ENCODE measurements at regions not wholly inside any gene's neighbourhood (a gene's known extent, or its start where the extent isn't known, plus 50 kb on each side); places are given as distances from the start of the nearest gene placed in this dataset.
A peak's percentile ranks its signal among the peaks of the same experiment; 100 is the strongest.

GRCh38 chr6:110552076-110552475, 75.7 kb upstream of the SLC22A16 start:
- H3K4me3 ChIP-seq (ENCODE audit: low read depth, low read length) = no peak overlapping the region
- no peak for DNase-seq (ENCODE audit: low read depth, low spot score)
- in situ Hi-C loops (cut with HindIII; ENCODE audit: low sequenced_read_pairs) = no loop called here
- no peak for TF ChIP-seq CTCF (IDR thresholded peaks at IDR 0.05; ENCODE audit: low read depth, low read length)

GRCh38 chr6:110551088-110551487, 74.7 kb upstream of the SLC22A16 start:
- TF ChIP-seq CTCF (IDR thresholded peaks at IDR 0.05; ENCODE audit: low read depth, low read length) = no peak
- no peak for DNase-seq (ENCODE audit: low read depth, low spot score)
- in situ Hi-C loops (cut with HindIII; ENCODE audit: low sequenced_read_pairs) = no loop called here
- no peak overlapping the region for H3K4me3 ChIP-seq (ENCODE audit: low read depth, low read length)

- TF ChIP-seq CTCF (IDR thresholded peaks at IDR 0.05; ENCODE audit: low read depth, low read length) = no peak
- in situ Hi-C loops (cut with HindIII; ENCODE audit: low sequenced_read_pairs) = no loop called here
- DNase-seq (ENCODE audit: low read depth, low spot score) = no peak
- no peak overlapping the region for H3K4me3 ChIP-seq (ENCODE audit: low read depth, low read length)
These were observed 73.9 kb upstream of the SLC22A16 start for GRCh38 chr6:110550353-110550752.

- H3K4me3 ChIP-seq (ENCODE audit: low read depth, low read length) = no peak overlapping the region
- in situ Hi-C loops (cut with HindIII; ENCODE audit: low sequenced_read_pairs) = no loop called here
- no peak for TF ChIP-seq CTCF (IDR thresholded peaks at IDR 0.05; ENCODE audit: low read depth, low read length)
- no peak for DNase-seq (ENCODE audit: low read depth, low spot score)
These were observed 72.9 kb upstream of the SLC22A16 start for GRCh38 chr6:110549277-110549676.

- in situ Hi-C loops (cut with HindIII; ENCODE audit: low sequenced_read_pairs) = no loop called here
- DNase-seq (ENCODE audit: low read depth, low spot score) = no peak
- H3K4me3 ChIP-seq (ENCODE audit: low read depth, low read length) = no peak overlapping the region
- no peak for TF ChIP-seq CTCF (IDR thresholded peaks at IDR 0.05; ENCODE audit: low read depth, low read length)
These were observed 71.9 kb upstream of the SLC22A16 start for GRCh38 chr6:110548110-110548847.

- no peak overlapping the region for H3K4me3 ChIP-seq (ENCODE audit: low read depth, low read length)
- in situ Hi-C loops (cut with HindIII; ENCODE audit: low sequenced_read_pairs) = no loop called here
- DNase-seq (ENCODE audit: low read depth, low spot score) = peak; percentile 52
- no peak for TF ChIP-seq CTCF (IDR thresholded peaks at IDR 0.05; ENCODE audit: low read depth, low read length)
These were observed 71.0 kb upstream of the SLC22A16 start for GRCh38 chr6:110547266-110547964.

All from astrocyte of the spinal cord (primary cell).